Tibial nerve (tissue), 3 donors: ENCODE measurements at regions not wholly inside any gene's neighbourhood (a gene's known extent, or its start where the extent isn't known, plus 50 kb on each side); places are given as distances from the start of the nearest gene placed in this dataset.

Experiments
- POLR2A ChIP-seq, 2 donors: fragments of 450-650 bp; IDR thresholded peaks; one replicate each; pipeline ENCODE4 v1.6.1; 2017; ENCODE audit warnings: antibody characterized with exemption in 2 of 2, mild to moderate bottlenecking in 2 of 2, moderate library complexity in 2 of 2
- TF ChIP-seq, protein P1 (sequence below), 5 experiments: fragments of 200-600 bp in 3 of 5; fragments of 450-650 bp in 2 of 5; sonication (generic) in 3 of 5; IDR thresholded peaks; one replicate each; pipeline ENCODE4 v1.5.1; 2016 to 2019; ENCODE audit warnings: antibody characterized with exemption in 5 of 5, mild to moderate bottlenecking in 3 of 5, moderate library complexity in 2 of 5

DNA sequence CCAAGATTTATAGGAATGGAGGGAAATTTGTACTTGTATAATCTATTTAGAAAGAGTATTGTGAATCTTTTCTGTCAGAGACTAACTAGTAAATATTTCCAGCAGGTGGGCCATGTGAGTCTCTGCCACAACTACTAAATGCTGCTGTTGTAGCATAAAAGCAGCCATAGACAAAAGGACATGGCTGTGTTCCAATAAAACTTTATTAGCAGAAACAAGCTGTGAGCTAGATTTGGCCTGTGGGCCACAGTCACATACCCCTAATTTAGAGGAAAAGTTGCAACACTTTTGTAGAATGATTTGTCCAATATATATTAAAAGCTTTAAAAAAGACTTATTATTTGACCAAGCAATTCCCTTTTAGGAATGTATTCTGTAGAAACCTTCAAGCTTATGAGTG is 207.2 kb downstream of the LMBRD1 start:
- TF ChIP-seq, protein P1, sequence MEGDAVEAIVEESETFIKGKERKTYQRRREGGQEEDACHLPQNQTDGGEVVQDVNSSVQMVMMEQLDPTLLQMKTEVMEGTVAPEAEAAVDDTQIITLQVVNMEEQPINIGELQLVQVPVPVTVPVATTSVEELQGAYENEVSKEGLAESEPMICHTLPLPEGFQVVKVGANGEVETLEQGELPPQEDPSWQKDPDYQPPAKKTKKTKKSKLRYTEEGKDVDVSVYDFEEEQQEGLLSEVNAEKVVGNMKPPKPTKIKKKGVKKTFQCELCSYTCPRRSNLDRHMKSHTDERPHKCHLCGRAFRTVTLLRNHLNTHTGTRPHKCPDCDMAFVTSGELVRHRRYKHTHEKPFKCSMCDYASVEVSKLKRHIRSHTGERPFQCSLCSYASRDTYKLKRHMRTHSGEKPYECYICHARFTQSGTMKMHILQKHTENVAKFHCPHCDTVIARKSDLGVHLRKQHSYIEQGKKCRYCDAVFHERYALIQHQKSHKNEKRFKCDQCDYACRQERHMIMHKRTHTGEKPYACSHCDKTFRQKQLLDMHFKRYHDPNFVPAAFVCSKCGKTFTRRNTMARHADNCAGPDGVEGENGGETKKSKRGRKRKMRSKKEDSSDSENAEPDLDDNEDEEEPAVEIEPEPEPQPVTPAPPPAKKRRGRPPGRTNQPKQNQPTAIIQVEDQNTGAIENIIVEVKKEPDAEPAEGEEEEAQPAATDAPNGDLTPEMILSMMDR (IDR thresholded peaks at IDR 0.05): no peak
- no peak for TF ChIP-seq POLR2A (IDR thresholded peaks at IDR 0.05)
